Prostate gland (tissue), 2 donors: ENCODE measurements at regions not wholly inside any gene's neighbourhood (a gene's known extent, or its start where the extent isn't known, plus 50 kb on each side); places are given as distances from the start of the nearest gene placed in this dataset.

Experiments used
- POLR2A ChIP-seq: fragments of 450-650 bp; IDR thresholded peaks from one replicate; pipeline ENCODE4 v1.6.1; 2016; ENCODE audit warnings: antibody characterized with exemption, mild to moderate bottlenecking
- POLR2AphosphoS5 ChIP-seq: sonication (generic); formaldehyde crosslinking; IDR thresholded peaks from one replicate; pipeline ENCODE4 v1.6.1; 2017; ENCODE audit warnings: antibody characterized with exemption
- TF ChIP-seq, protein P1 (sequence below), 4 experiments: fragments of 200-600 bp in 2 of 4; fragments of 450-650 bp in 2 of 4; sonication (generic) in 2 of 4; IDR thresholded peaks; 1 replicate in 3 of 4; 2 replicates in 1 of 4; pipeline ENCODE4 v1.5.1; 2016 to 2019; ENCODE audit warnings: antibody characterized with exemption in 4 of 4, mild to moderate bottlenecking in 2 of 4, moderate library complexity in 2 of 4

DNA sequence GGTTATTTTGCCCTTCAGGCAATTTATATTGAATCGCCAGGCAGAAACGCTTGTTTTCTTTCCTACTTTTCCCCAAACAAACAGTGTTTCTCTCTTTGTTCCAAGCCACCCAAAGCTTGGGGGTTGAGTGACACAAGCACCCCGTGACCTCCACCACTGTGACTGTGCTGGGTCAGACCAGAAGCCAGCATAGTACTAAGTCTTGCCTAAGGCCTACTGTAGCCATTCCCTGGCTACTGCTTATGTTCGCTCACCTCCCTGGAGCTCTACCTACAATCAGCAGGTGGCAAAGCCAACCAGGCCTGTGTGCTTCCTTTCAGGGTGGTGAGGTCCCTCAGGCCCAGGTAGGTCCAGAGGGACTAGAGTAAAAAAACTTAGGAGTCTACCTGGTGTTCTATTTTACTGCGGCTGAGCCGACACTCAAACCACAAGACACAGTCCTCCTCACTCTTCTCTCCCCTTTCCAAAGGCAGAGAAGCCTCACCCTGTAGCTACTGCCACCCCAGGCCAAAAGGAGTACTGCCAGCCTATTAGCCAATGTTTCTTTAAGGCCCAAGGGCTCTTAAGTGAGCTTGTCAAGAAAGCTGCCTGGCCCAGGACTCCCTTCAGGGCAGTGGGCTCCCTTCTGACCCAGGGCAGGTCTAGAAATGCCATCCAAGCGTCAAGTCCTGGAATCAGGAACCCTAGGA is 411.8 kb upstream of the MIS18BP1 start:
- TF ChIP-seq, protein P1, sequence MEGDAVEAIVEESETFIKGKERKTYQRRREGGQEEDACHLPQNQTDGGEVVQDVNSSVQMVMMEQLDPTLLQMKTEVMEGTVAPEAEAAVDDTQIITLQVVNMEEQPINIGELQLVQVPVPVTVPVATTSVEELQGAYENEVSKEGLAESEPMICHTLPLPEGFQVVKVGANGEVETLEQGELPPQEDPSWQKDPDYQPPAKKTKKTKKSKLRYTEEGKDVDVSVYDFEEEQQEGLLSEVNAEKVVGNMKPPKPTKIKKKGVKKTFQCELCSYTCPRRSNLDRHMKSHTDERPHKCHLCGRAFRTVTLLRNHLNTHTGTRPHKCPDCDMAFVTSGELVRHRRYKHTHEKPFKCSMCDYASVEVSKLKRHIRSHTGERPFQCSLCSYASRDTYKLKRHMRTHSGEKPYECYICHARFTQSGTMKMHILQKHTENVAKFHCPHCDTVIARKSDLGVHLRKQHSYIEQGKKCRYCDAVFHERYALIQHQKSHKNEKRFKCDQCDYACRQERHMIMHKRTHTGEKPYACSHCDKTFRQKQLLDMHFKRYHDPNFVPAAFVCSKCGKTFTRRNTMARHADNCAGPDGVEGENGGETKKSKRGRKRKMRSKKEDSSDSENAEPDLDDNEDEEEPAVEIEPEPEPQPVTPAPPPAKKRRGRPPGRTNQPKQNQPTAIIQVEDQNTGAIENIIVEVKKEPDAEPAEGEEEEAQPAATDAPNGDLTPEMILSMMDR (IDR thresholded peaks at IDR 0.05): no peak
- TF ChIP-seq POLR2AphosphoS5 (no peak), POLR2A (no peak)
